ENCODE measurements at regions not wholly inside any gene's neighbourhood (a gene's known extent, or its start where the extent isn't known, plus 50 kb on each side); places are given as distances from the start of the nearest gene placed in this dataset.

DNA sequence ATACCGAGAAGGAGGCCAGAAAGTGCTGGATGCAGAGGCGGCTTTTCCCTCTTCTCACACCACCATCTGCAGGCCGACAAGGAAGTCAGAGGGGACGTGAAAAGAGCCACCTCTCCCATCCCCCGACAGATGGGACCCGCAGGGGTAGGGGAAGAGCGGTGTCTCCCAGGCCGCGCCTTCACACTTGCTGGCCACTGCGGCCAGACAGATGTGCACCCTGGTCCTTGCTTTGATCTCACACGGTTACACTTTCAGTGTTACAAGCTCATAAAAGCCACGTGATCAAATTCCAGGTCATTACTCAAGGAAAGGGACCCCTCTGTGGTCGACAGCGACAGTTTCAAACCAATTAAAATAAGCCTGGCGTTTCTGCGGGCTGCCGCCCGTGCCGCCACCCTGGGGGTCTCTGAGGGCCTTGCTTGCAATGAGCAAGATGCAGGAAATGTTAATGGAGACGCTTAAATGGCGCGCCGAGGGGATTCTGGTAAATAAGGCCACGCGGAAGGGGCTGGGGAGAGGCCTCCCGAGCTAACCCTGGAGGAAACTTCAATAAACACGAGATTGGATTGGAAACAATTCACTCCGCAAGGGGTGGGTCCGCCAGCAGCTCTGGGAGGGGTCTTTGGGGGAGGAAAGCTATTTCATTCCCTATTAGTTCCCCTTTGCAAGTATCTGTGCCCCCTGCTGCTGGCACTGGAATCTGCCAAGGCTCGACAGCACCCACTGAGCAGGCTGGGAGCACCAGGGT, 240.9 kb downstream of the ENGASE start:
- no peak overlapping the region for H3K4me3 ChIP-seq (replicated peaks in 1 of 2; ENCODE audit: low read depth in 1 of 2, low read length in 2 of 2)
- BruUV-seq (replicated peaks) = no TSS peak
- H4K20me1 ChIP-seq (ENCODE audit: insufficient read depth) = no peaks in the 10 kb centered on the region
- H3K36me3 ChIP-seq (ENCODE audit: control insufficient read depth in 1 of 2, insufficient read depth in 2 of 2, low read length in 2 of 2) = no peaks in the 10 kb centered on the region
- no peak for ATAC-seq
- H3K9ac ChIP-seq (ENCODE audit: low read length) = no peak overlapping the region
- H3K4me1 ChIP-seq (ENCODE audit: control insufficient read depth in 1 of 2, insufficient read depth in 2 of 2, low read length in 2 of 2) = no peaks in the 10 kb centered on the region
- POLR2A ChIA-PET = no interaction called here
- no peak overlapping the region for H3K27ac ChIP-seq (ENCODE audit: low read depth, low read length)
- DNase-seq (ENCODE audit: low read depth, low spot score) = no peak
- peaks cover 96% of the 10 kb centered on the region for H3K27me3 ChIP-seq (ENCODE audit: insufficient read depth, low read length)
- CTCF ChIA-PET = no interaction called here
- intact Hi-C loops (cut with micrococcal nuclease) = no loop called here
- H2AFZ ChIP-seq (ENCODE audit: low read depth, low read length, poor library complexity, severe bottlenecking) = no peak overlapping the region
- H3K9me2 ChIP-seq (ENCODE audit: insufficient read depth) = no peaks in the 10 kb centered on the region
- TF ChIP-seq, protein P1, sequence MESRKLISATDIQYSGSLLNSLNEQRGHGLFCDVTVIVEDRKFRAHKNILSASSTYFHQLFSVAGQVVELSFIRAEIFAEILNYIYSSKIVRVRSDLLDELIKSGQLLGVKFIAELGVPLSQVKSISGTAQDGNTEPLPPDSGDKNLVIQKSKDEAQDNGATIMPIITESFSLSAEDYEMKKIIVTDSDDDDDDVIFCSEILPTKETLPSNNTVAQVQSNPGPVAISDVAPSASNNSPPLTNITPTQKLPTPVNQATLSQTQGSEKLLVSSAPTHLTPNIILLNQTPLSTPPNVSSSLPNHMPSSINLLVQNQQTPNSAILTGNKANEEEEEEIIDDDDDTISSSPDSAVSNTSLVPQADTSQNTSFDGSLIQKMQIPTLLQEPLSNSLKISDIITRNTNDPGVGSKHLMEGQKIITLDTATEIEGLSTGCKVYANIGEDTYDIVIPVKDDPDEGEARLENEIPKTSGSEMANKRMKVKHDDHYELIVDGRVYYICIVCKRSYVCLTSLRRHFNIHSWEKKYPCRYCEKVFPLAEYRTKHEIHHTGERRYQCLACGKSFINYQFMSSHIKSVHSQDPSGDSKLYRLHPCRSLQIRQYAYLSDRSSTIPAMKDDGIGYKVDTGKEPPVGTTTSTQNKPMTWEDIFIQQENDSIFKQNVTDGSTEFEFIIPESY (IDR thresholded peaks at IDR 0.05; ENCODE audit: extremely low read depth, insufficient replicate concordance, low read length) = no peak
- TF ChIP-seq POLR2A (IDR thresholded peaks at IDR 0.05; ENCODE audit: borderline replicate concordance, extremely low read depth, insufficient read depth, insufficient read length) (no peak), ELF1 (IDR thresholded peaks at IDR 0.05; ENCODE audit: borderline replicate concordance, low read depth) (no peak), EGR1 (IDR thresholded peaks at IDR 0.05; ENCODE audit: low read depth) (no peak), EZH2phosphoT487 (IDR thresholded peaks at IDR 0.05; ENCODE audit: borderline replicate concordance) (no peak), POLR2AphosphoS5 (IDR thresholded peaks at IDR 0.05; ENCODE audit: low read depth, low read length) (no peak), ZFX (IDR thresholded peaks at IDR 0.05) (no peak), TCF7L2 (IDR thresholded peaks at IDR 0.05; ENCODE audit: borderline replicate concordance, extremely low read depth, insufficient read depth, insufficient read length) (no peak), EZH2 (IDR thresholded peaks at IDR 0.05) (no peak), JUND (IDR thresholded peaks at IDR 0.05) (no peak), RAD21 (IDR thresholded peaks at IDR 0.05; ENCODE audit: low read depth) (no peak), FOSL1 (IDR thresholded peaks at IDR 0.05; ENCODE audit: low read depth) (no peak), SP1 (IDR thresholded peaks at IDR 0.05; ENCODE audit: low read depth) (no peak), SRF (IDR thresholded peaks at IDR 0.05; ENCODE audit: low read depth) (no peak), ZNF274 (IDR thresholded peaks at IDR 0.05; ENCODE audit: low read depth, low read length) (no peak)
- TF ChIP-seq, protein P2, sequence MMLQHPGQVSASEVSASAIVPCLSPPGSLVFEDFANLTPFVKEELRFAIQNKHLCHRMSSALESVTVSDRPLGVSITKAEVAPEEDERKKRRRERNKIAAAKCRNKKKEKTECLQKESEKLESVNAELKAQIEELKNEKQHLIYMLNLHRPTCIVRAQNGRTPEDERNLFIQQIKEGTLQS (IDR thresholded peaks at IDR 0.05) = no peak
- TF ChIP-seq, protein P3, sequence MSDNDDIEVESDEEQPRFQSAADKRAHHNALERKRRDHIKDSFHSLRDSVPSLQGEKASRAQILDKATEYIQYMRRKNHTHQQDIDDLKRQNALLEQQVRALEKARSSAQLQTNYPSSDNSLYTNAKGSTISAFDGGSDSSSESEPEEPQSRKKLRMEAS (IDR thresholded peaks at IDR 0.05) = no peak
- TF ChIP-seq, protein P4, sequence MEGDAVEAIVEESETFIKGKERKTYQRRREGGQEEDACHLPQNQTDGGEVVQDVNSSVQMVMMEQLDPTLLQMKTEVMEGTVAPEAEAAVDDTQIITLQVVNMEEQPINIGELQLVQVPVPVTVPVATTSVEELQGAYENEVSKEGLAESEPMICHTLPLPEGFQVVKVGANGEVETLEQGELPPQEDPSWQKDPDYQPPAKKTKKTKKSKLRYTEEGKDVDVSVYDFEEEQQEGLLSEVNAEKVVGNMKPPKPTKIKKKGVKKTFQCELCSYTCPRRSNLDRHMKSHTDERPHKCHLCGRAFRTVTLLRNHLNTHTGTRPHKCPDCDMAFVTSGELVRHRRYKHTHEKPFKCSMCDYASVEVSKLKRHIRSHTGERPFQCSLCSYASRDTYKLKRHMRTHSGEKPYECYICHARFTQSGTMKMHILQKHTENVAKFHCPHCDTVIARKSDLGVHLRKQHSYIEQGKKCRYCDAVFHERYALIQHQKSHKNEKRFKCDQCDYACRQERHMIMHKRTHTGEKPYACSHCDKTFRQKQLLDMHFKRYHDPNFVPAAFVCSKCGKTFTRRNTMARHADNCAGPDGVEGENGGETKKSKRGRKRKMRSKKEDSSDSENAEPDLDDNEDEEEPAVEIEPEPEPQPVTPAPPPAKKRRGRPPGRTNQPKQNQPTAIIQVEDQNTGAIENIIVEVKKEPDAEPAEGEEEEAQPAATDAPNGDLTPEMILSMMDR (IDR thresholded peaks at IDR 0.05 in 2 of 3, conservative IDR thresholded peaks at IDR 0.05 in 1 of 3; ENCODE audit: borderline replicate concordance in 1 of 3, insufficient read depth in 1 of 3, low read depth in 2 of 3, low read length in 2 of 3) = no peak
- no peaks in the 10 kb centered on the region for H3K9me3 ChIP-seq (ENCODE audit: control insufficient read depth in 1 of 2, insufficient read depth in 1 of 2, low read depth in 1 of 2, low read length in 2 of 2)
- no peak overlapping the region for H3K4me2 ChIP-seq (ENCODE audit: low read length)
- RAD21 ChIA-PET (ENCODE audit: low non-redundant PET in 1 of 2, low total read pairs in 2 of 2, uncharacterized antibody in 2 of 2, unreplicated experiment in 2 of 2) = no interaction called here
- H3K79me2 ChIP-seq (ENCODE audit: insufficient read depth, low read length) = no peaks in the 10 kb centered on the region
